HepG2 (cell line): ENCODE measurements at regions not wholly inside any gene's neighbourhood (a gene's known extent, or its start where the extent isn't known, plus 50 kb on each side); places are given as distances from the start of the nearest gene placed in this dataset.

Source experiments
- ATAC-seq: fragments of 200-7000 bp; cut with Tn5 transposase; 3 replicates; pipeline ENCODE4 v1.9.1; 2020; ENCODE audit warnings: mild to moderate bottlenecking, moderate library complexity
- BruUV-seq: library from RNA; stranded (reverse); fragments of 400-500 nt; replicated peaks from 2 replicates; lab custom pipeline; 2021; lab: Mats Ljungman, UMichigan
- CTCF ChIA-PET: fragments of 300-600 bp; formaldehyde crosslinking; extraction: SDS; loops from one replicate; lab custom pipeline; 2021; ENCODE audit warnings: low total read pairs, inconsistent platforms, low intra/inter-chr PET ratio; lab: Yijun Ruan, JAX
- POLR2A ChIA-PET: fragments of 350-600 bp; sonication (Branson Sonifier 250); formaldehyde crosslinking; loops from one replicate; lab custom pipeline; 2020; ENCODE audit warnings: antibody characterized with exemption, inconsistent platforms; lab: Yijun Ruan, JAX
- DNase-seq: peaks from one replicate; pipeline ENCODE4 v3.0.0-alpha.2; 2015; ENCODE audit warnings: low spot score
- FAIRE-seq: peaks from 3 replicates; lab custom pipeline; 2011; peaks lifted over from hg19 to GRCh38; lab: Jason Lieb, UNC
- H2AFZ ChIP-seq: one replicate; pipeline ENCODE4 v1.6.1; 2011; ENCODE audit warnings: low read length, inconsistent platforms
- H3K27ac ChIP-seq: fragments of 300-600 bp; 3 replicates; pipeline ENCODE4 v1.8.0; 2011; ENCODE audit warnings: mixed run types, mild to moderate bottlenecking, mixed read lengths, low read length, inconsistent platforms; ENCODE audit not compliant: insufficient read depth; ENCODE audit errors: extremely low read length
- H3K27me3 ChIP-seq, 2 experiments: fragments of 200-600 bp in 1 of 2; 2 replicates in 1 of 2; 3 replicates in 1 of 2; pipeline versions ENCODE4 v1.6.0 to v1.8.0; 2011; ENCODE audit warnings: low read length in 2 of 2, mild to moderate bottlenecking in 2 of 2, moderate library complexity in 2 of 2, inconsistent platforms in 1 of 2; ENCODE audit not compliant: insufficient read depth in 2 of 2, control insufficient read depth in 1 of 2
- H3K36me3 ChIP-seq, 2 experiments: fragments of 200-600 bp in 1 of 2; replicated peaks in 1 of 2; 2 replicates in 1 of 2; 3 replicates in 1 of 2; pipeline versions ENCODE4 v1.5.1 to v1.8.0; 2011; ENCODE audit warnings: low read length in 2 of 2, inconsistent platforms in 1 of 2; ENCODE audit not compliant: insufficient read depth in 2 of 2, control insufficient read depth in 1 of 2
- H3K4me1 ChIP-seq: 2 replicates; pipeline ENCODE4 v1.5.1; 2012; ENCODE audit warnings: low read length, inconsistent platforms; ENCODE audit not compliant: insufficient read depth
- H3K4me2 ChIP-seq: 2 replicates; pipeline ENCODE4 v1.6.0; 2011; ENCODE audit warnings: low read depth, low read length, inconsistent platforms
- H3K4me3 ChIP-seq, 3 experiments: fragments of 200-600 bp in 1 of 3; sonication (generic), shearing (Covaris generic) in 1 of 3; replicated peaks in 1 of 3; 2 replicates each; pipeline ENCODE4 v1.5.1; 2011 to 2016; ENCODE audit warnings: low read length in 3 of 3, inconsistent platforms in 2 of 3, low read depth in 2 of 3, mild to moderate bottlenecking in 2 of 3, control low read depth in 1 of 3, mixed read lengths in 1 of 3; ENCODE audit not compliant: insufficient read depth in 1 of 3
- H3K79me2 ChIP-seq: one replicate; pipeline ENCODE4 v1.6.1; 2011; ENCODE audit warnings: low read length, inconsistent platforms; ENCODE audit not compliant: insufficient read depth
- H3K9ac ChIP-seq: 2 replicates; pipeline ENCODE4 v1.6.0; 2011; ENCODE audit warnings: mild to moderate bottlenecking, low read depth, low read length, inconsistent platforms; ENCODE audit not compliant: insufficient read depth
- H3K9me3 ChIP-seq: 2 replicates; pipeline ENCODE4 v1.5.1; 2012; ENCODE audit warnings: mild to moderate bottlenecking, low read length
- H4K20me1 ChIP-seq: 2 replicates; pipeline ENCODE4 v1.6.0; 2011; ENCODE audit warnings: inconsistent platforms, mild to moderate bottlenecking, low read length, moderate library complexity; ENCODE audit not compliant: insufficient read depth
- ARNTL ChIP-seq: sonication (generic); formaldehyde crosslinking; IDR thresholded peaks from 2 replicates; pipeline ENCODE4 v1.4.0; 2020; ENCODE audit warnings: mild to moderate bottlenecking, missing genetic modification reagents
- FOXC1 ChIP-seq: sonication (generic); formaldehyde crosslinking; IDR thresholded peaks from 2 replicates; pipeline ENCODE4 v1.8.0; 2022; ENCODE audit warnings: mild to moderate bottlenecking, missing genetic modification reagents, borderline replicate concordance
- IRF9 ChIP-seq: sonication (generic); formaldehyde crosslinking; IDR thresholded peaks from 2 replicates; pipeline ENCODE4 v1.8.0; 2022; ENCODE audit warnings: missing genetic modification reagents, mild to moderate bottlenecking, borderline replicate concordance
- KDM6A ChIP-seq: IDR thresholded peaks from 2 replicates; pipeline ENCODE4 v1.6.1; 2016; ENCODE audit warnings: low read depth
- NFAT5 ChIP-seq: sonication (generic); formaldehyde crosslinking; IDR thresholded peaks from 2 replicates; pipeline ENCODE4 v1.4.0; 2020; ENCODE audit warnings: missing genetic modification reagents
- PHF20 ChIP-seq: sonication (generic); formaldehyde crosslinking; IDR thresholded peaks from 2 replicates; pipeline ENCODE4 v1.5.0; 2020; ENCODE audit warnings: mild to moderate bottlenecking, missing genetic modification reagents
- SALL1 ChIP-seq: sonication (generic); formaldehyde crosslinking; IDR thresholded peaks from 2 replicates; pipeline ENCODE4 v1.8.0; 2022; ENCODE audit warnings: mild to moderate bottlenecking, missing genetic modification reagents
- SNAI1 ChIP-seq: sonication (generic); formaldehyde crosslinking; IDR thresholded peaks from 2 replicates; pipeline ENCODE4 v1.5.0; 2020; ENCODE audit warnings: mild to moderate bottlenecking, missing genetic modification reagents, borderline replicate concordance
- SNAPC2 ChIP-seq: sonication (generic); formaldehyde crosslinking; IDR thresholded peaks from 2 replicates; pipeline ENCODE4 v1.8.1; 2022; ENCODE audit warnings: mild to moderate bottlenecking, missing genetic modification reagents
- SRSF1 ChIP-seq: fragments of 200-400 bp; formaldehyde crosslinking; optimal IDR thresholded peaks from 2 replicates; pipeline ENCODE3; 2017; ENCODE audit warnings: mild to moderate bottlenecking, low read depth, low read length, moderate library complexity
- ZNF33B ChIP-seq: sonication (generic); formaldehyde crosslinking; IDR thresholded peaks from 2 replicates; pipeline ENCODE4 v1.5.1; 2020; ENCODE audit warnings: mild to moderate bottlenecking, missing genetic modification reagents
- ZNF790 ChIP-seq: sonication (generic); formaldehyde crosslinking; IDR thresholded peaks from 2 replicates; pipeline ENCODE4 v1.8.0; 2022; ENCODE audit warnings: missing genetic modification reagents, mild to moderate bottlenecking, borderline replicate concordance
- ZSCAN21 ChIP-seq: sonication (generic); formaldehyde crosslinking; IDR thresholded peaks from 2 replicates; pipeline ENCODE4 v1.8.0; 2022; ENCODE audit warnings: mild to moderate bottlenecking, missing genetic modification reagents, moderate library complexity, borderline replicate concordance
- in situ Hi-C: cut with HindIII; loops from 2 replicates; pipeline ENCODE4 v1.10.0; 2017; ENCODE audit warnings: low pct_unique_long_range_greater_than_20kb; ENCODE audit not compliant: extremely low pct_ligation_motif_present
- intact Hi-C: fragments of 100-400 bp; cut with micrococcal nuclease; formaldehyde crosslinking; loops from one replicate; pipeline ENCODE4 v1.10.0; 2022; ENCODE audit not compliant: unreplicated experiment

- TF ChIP-seq ZSCAN21 (CRISPR knock-in tag), result no peak
- TF ChIP-seq ZNF790, result no peak
- TF ChIP-seq PHF20 (CRISPR knock-in tag), result no peak
- TF ChIP-seq SRSF1, result no peak
- TF ChIP-seq SNAI1 (CRISPR knock-in tag), result no peak
- TF ChIP-seq ZNF33B (CRISPR knock-in tag), result no peak
- no peak for TF ChIP-seq ARNTL (CRISPR knock-in tag)
- no peak for TF ChIP-seq NFAT5 (CRISPR knock-in tag)
- TF ChIP-seq, all 625 proteins: peak for 0
Observed at GRCh38 chr10:106502641-106503040, 661.9 kb downstream of the SORCS1 start (continued).

GRCh38 chr10:106500925-106501525, 663.5 kb downstream of the SORCS1 start:
- FAIRE-seq (no peak), ATAC-seq (no peak), DNase-seq (no peak)
- H3K79me2 ChIP-seq, result no peaks in the 10 kb centered on the region
- intact Hi-C loops, result no loop called here
- no peak for TF ChIP-seq SNAPC2 (CRISPR knock-in tag)
- no peak for TF ChIP-seq FOXC1 (CRISPR knock-in tag)
- no peak for TF ChIP-seq IRF9 (CRISPR knock-in tag)
- no peak for TF ChIP-seq SALL1 (CRISPR knock-in tag)
- no peak for TF ChIP-seq KDM6A
- H3K27me3 ChIP-seq, result no peaks in the 10 kb centered on the region
- no peaks in the 10 kb centered on the region for H3K4me1 ChIP-seq
- ChIA-PET POLR2A (no interaction called here), CTCF (no interaction called here)
- peaks cover 80% of the 10 kb centered on the region for H3K9me3 ChIP-seq
- H2AFZ ChIP-seq, result no peak overlapping the region
- no peak overlapping the region for H3K4me2 ChIP-seq
- H3K27ac ChIP-seq, result no peak overlapping the region
- H3K4me3 ChIP-seq, result no peak overlapping the region
- in situ Hi-C loops, result no loop called here
- H4K20me1 ChIP-seq, result no peaks in the 10 kb centered on the region
- H3K9ac ChIP-seq, result no peak overlapping the region
- no peaks in the 10 kb centered on the region for H3K36me3 ChIP-seq
- no TSS peak for BruUV-seq
